Osteocyte (in vitro differentiated cells): ENCODE measurements at regions not wholly inside any gene's neighbourhood (a gene's known extent, or its start where the extent isn't known, plus 50 kb on each side); places are given as distances from the start of the nearest gene placed in this dataset.
"Not testable (repeated sequence)": the region's sequence is repeated elsewhere in the genome, so short reads cannot be mapped to it uniquely, and the experiment has no call there.

ENCODE experiments used
- DNase-seq: peaks from one replicate; pipeline ENCODE4 v3.0.0; 2021; ENCODE audit warnings: mixed read lengths; ENCODE audit not compliant: unreplicated experiment; ENCODE audit errors: extremely low spot score
- H3K27ac Mint-ChIP-seq: one replicate; pipeline ENCODE4 v1.8.0; 2021; ENCODE audit warnings: mild to moderate bottlenecking, mixed read lengths; ENCODE audit not compliant: unreplicated experiment
- H3K27me3 Mint-ChIP-seq: one replicate; pipeline ENCODE4 v1.8.0; 2021; ENCODE audit warnings: mixed read lengths; ENCODE audit not compliant: unreplicated experiment
- H3K36me3 Mint-ChIP-seq: one replicate; pipeline ENCODE4 v1.8.0; 2021; ENCODE audit warnings: mixed read lengths; ENCODE audit not compliant: unreplicated experiment
- H3K4me1 Mint-ChIP-seq: one replicate; pipeline ENCODE4 v1.8.0; 2021; ENCODE audit warnings: mixed read lengths; ENCODE audit not compliant: unreplicated experiment
- H3K4me3 Mint-ChIP-seq: one replicate; pipeline ENCODE4 v1.8.0; 2021; ENCODE audit warnings: mild to moderate bottlenecking, moderate library complexity, mixed read lengths; ENCODE audit not compliant: unreplicated experiment
- H3K9me3 Mint-ChIP-seq: one replicate; pipeline ENCODE4 v1.8.0; 2021; ENCODE audit warnings: mixed read lengths; ENCODE audit not compliant: unreplicated experiment
- TF ChIP-seq, protein P1 (sequence below): fragments of 200-600 bp; sonication (generic); IDR thresholded peaks from 2 replicates; pipeline ENCODE4 v1.5.0; 2021; ENCODE audit warnings: antibody characterized with exemption, mild to moderate bottlenecking, moderate library complexity

DNA sequence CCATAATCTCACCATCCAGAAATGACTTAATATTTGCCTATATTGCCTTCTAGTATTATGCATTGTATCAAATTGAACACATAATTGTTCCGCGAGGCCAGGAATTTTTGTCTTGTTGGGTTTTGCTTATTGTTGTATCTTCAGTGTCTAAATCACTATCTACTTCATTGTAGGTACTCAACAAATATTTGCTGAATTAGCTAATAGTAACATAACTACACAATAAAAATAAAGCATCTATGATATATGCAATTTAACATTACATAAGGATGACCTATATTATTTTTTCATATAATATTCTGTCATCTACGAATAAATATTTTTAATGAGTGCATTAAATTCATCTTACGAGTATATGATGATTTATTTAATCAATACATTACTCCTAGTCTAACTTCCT lies 656.3 kb downstream of the ETNK1 start:
- Mint-ChIP-seq H3K27me3 (no peaks in the 10 kb centered on the region), H3K27ac (no peak overlapping the region), H3K4me3 (no peak overlapping the region), H3K4me1 (no peaks in the 10 kb centered on the region), H3K36me3 (no peaks in the 10 kb centered on the region), H3K9me3 (peaks cover 6% of the 10 kb centered on the region)
- DNase-seq = no peak
- TF ChIP-seq, protein P1, sequence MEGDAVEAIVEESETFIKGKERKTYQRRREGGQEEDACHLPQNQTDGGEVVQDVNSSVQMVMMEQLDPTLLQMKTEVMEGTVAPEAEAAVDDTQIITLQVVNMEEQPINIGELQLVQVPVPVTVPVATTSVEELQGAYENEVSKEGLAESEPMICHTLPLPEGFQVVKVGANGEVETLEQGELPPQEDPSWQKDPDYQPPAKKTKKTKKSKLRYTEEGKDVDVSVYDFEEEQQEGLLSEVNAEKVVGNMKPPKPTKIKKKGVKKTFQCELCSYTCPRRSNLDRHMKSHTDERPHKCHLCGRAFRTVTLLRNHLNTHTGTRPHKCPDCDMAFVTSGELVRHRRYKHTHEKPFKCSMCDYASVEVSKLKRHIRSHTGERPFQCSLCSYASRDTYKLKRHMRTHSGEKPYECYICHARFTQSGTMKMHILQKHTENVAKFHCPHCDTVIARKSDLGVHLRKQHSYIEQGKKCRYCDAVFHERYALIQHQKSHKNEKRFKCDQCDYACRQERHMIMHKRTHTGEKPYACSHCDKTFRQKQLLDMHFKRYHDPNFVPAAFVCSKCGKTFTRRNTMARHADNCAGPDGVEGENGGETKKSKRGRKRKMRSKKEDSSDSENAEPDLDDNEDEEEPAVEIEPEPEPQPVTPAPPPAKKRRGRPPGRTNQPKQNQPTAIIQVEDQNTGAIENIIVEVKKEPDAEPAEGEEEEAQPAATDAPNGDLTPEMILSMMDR = no peak

DNA sequence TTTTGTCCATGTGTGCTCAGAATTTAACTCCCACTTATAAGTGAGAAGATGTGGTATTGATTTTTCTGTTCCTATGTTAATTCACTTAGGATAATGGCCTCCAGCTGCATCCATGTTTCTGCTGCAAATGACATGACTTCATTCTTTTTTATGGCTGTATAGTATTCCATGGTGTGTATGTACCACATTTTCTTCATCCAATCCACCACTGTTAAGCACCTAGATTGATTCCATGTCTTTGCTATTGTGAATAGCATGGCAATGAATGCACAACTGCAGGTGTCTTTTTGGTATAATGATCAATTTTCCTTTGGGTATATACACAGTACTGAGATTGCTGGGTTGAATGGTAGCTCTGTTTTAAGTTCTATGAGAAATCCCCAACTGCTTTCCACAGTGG lies 657.7 kb downstream of the ETNK1 start:
- Mint-ChIP-seq H3K27ac (no peak overlapping the region), H3K4me1 (no peaks in the 10 kb centered on the region), H3K36me3 (no peaks in the 10 kb centered on the region), H3K27me3 (no peaks in the 10 kb centered on the region), H3K4me3 (no peak overlapping the region), H3K9me3 (peaks cover 6% of the 10 kb centered on the region)
- TF ChIP-seq, protein P1 = no peak
- no peak for DNase-seq

DNA sequence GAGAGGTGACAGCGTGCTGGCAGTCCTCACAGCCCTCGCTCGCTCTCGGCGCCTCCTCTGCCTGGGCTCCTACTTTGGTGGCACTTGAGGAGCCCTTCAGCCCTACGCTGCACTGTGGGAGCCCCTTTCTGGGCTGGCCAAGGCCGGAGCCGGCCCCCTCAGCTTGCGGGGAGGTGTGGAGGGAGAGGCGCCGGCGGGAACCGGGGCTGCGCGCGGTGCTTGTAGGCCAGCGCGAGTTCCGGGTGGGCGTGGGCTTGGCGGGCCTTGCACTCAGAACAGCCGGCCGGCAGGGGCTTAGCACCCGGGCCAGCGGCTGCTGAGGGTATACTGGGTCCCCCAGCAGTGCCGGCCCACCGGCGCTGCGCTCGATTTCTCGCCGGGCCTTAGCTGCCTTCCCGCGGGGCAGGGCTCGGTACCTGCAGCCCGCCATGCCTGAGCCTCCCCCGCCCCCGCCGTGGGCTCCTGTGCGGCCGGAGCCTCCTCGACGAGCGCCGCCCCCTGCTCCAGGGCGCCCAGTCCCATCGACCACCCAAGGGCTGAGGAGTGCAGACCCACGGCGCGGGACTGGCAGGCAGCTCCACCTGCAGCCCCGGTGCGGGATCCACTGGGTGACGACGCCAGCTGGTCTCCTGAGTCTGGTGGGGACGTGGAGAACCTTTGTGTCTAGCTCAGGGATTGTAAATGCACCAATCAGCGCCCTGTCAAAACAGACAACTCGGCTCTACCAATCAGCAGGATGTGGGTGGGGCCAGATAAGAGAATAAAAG lies 661.0 kb downstream of the ETNK1 start:
- not testable (repeated sequence) for H3K36me3 Mint-ChIP-seq, H3K9me3 Mint-ChIP-seq, H3K27ac Mint-ChIP-seq, DNase-seq, H3K27me3 Mint-ChIP-seq, H3K4me1 Mint-ChIP-seq, H3K4me3 Mint-ChIP-seq

DNA sequence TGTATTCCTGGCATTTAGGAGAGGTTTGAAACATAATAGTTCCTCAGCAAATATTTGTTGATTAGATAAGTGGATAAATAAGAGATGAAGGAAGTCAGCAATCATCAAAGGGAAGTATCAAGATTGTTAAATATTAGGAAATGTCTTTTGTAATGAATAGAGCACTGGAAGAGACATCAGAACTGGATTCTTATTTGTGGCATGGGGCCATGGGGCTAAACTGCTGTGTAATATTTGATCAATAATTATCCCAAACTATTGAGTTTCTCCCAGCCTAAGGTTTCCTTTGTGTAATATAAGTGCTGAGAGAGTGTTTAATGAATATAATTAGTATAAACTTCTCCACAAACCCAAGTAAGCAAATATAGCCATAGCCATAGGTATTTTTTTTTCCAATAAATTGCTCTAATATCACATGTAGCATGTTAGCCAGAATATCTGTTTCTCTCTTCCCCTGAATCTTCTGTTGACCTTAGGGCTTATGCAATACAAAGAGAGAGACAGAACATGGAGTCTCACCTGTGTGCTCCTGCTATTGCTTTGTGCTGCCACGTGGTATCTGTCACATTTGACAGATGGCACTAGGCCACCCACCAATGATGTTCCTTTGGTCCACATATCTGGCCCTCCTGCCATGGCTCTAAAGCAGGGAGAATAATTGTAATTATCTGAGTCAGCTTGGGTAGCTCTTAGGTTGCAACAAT lies 658.7 kb downstream of the SOX5 start:
- TF ChIP-seq, protein P1 = no peak
- Mint-ChIP-seq H3K36me3 (no peaks in the 10 kb centered on the region), H3K4me3 (no peak overlapping the region), H3K4me1 (peaks cover 10% of the 10 kb centered on the region), H3K9me3 (no peaks in the 10 kb centered on the region), H3K27ac (no peak overlapping the region), H3K27me3 (peaks cover 5% of the 10 kb centered on the region)
- DNase-seq = no peak

DNA sequence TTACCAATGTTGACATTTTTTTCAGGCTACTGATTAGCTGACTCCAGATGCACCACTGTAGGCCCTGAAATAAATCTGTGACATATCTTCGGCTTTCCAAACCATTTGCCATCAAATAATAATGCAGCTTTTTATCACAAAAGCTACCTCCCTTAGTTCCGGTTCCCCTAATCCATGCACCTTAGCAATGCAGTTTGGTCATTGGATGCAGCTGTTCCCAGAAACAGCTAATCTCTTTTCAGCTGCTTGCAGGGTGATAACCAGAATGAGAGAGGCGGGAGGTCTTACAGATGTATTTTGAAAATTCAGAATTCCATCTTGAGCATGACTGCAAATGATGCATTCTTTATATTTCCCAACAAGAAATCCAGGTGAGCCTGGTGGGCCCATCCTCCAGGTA lies 646.2 kb downstream of the SOX5 start:
- Mint-ChIP-seq H3K27ac (no peak overlapping the region), H3K36me3 (no peaks in the 10 kb centered on the region), H3K9me3 (no peaks in the 10 kb centered on the region), H3K4me1 (no peaks in the 10 kb centered on the region), H3K27me3 (no peaks in the 10 kb centered on the region), H3K4me3 (no peak overlapping the region)
- DNase-seq = no peak
- TF ChIP-seq, protein P1 = no peak
